HL-60 (cell line): ENCODE measurements at regions not wholly inside any gene's neighbourhood (a gene's known extent, or its start where the extent isn't known, plus 50 kb on each side); places are given as distances from the start of the nearest gene placed in this dataset.

Source experiments
- SPI1 ChIP-seq: IDR thresholded peaks from 2 replicates; pipeline ENCODE4 v1.6.1; 2012; ENCODE audit warnings: low read depth, mild to moderate bottlenecking, borderline replicate concordance
- TF ChIP-seq, protein P1 (sequence below): IDR thresholded peaks from one replicate; pipeline ENCODE4 v1.5.1; 2011; ENCODE audit warnings: low read length, control low read depth, inconsistent platforms; ENCODE audit not compliant: insufficient read depth
- TF ChIP-seq, protein P2 (sequence below): IDR thresholded peaks from 2 replicates; pipeline ENCODE4 v1.6.1; 2012; ENCODE audit warnings: low read depth; ENCODE audit not compliant: insufficient replicate concordance

DNA sequence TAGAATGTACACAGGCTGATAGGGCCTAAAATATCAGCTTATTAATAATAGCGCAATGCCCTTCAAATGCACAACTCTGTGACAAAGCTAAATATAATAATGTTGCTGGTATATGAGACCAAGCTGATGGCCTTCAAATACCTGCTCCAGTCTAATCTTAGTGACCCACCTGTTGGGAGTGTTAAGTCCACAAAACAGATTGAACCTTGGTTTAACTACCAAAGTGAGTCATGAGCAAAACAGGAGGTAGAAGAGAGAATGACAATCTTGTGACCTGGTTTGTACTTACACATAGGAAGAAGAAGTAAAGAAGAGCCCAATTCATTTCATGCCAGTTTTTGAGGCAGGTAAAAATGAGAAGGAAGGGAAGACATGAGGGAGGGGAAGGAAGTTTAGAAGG lies 295.0 kb downstream of the NR4A2 start:
- TF ChIP-seq, protein P1, sequence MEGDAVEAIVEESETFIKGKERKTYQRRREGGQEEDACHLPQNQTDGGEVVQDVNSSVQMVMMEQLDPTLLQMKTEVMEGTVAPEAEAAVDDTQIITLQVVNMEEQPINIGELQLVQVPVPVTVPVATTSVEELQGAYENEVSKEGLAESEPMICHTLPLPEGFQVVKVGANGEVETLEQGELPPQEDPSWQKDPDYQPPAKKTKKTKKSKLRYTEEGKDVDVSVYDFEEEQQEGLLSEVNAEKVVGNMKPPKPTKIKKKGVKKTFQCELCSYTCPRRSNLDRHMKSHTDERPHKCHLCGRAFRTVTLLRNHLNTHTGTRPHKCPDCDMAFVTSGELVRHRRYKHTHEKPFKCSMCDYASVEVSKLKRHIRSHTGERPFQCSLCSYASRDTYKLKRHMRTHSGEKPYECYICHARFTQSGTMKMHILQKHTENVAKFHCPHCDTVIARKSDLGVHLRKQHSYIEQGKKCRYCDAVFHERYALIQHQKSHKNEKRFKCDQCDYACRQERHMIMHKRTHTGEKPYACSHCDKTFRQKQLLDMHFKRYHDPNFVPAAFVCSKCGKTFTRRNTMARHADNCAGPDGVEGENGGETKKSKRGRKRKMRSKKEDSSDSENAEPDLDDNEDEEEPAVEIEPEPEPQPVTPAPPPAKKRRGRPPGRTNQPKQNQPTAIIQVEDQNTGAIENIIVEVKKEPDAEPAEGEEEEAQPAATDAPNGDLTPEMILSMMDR = no peak
- TF ChIP-seq, protein P2, sequence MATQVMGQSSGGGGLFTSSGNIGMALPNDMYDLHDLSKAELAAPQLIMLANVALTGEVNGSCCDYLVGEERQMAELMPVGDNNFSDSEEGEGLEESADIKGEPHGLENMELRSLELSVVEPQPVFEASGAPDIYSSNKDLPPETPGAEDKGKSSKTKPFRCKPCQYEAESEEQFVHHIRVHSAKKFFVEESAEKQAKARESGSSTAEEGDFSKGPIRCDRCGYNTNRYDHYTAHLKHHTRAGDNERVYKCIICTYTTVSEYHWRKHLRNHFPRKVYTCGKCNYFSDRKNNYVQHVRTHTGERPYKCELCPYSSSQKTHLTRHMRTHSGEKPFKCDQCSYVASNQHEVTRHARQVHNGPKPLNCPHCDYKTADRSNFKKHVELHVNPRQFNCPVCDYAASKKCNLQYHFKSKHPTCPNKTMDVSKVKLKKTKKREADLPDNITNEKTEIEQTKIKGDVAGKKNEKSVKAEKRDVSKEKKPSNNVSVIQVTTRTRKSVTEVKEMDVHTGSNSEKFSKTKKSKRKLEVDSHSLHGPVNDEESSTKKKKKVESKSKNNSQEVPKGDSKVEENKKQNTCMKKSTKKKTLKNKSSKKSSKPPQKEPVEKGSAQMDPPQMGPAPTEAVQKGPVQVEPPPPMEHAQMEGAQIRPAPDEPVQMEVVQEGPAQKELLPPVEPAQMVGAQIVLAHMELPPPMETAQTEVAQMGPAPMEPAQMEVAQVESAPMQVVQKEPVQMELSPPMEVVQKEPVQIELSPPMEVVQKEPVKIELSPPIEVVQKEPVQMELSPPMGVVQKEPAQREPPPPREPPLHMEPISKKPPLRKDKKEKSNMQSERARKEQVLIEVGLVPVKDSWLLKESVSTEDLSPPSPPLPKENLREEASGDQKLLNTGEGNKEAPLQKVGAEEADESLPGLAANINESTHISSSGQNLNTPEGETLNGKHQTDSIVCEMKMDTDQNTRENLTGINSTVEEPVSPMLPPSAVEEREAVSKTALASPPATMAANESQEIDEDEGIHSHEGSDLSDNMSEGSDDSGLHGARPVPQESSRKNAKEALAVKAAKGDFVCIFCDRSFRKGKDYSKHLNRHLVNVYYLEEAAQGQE = no peak
- no peak for TF ChIP-seq SPI1
